ENCODE measurements at regions not wholly inside any gene's neighbourhood (a gene's known extent, or its start where the extent isn't known, plus 50 kb on each side); places are given as distances from the start of the nearest gene placed in this dataset.

DNA sequence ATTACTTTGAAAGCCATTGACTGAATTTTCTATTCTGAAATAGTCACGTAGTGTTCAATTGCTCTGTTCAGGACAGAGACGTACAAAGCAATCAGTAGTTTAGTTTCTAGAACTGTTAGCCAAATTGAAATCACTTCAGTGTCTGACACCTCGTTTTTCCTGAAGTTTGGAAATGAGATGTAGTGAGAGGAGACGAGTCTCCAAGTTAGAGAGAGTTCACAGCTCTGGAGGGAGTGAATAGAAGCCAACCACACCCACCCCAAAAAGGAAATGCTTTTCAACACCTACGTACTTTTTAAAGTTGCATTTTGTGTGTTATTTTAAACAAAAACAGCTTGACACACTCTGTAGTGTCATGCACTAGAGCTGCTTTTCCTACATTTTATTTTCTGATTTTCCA, 296.0 kb downstream of the ADGRG6 start:
- H3K9me3 ChIP-seq, result no peaks in the 10 kb centered on the region
- H3K4me3 ChIP-seq, result no peak overlapping the region
- TF ChIP-seq, protein P1, sequence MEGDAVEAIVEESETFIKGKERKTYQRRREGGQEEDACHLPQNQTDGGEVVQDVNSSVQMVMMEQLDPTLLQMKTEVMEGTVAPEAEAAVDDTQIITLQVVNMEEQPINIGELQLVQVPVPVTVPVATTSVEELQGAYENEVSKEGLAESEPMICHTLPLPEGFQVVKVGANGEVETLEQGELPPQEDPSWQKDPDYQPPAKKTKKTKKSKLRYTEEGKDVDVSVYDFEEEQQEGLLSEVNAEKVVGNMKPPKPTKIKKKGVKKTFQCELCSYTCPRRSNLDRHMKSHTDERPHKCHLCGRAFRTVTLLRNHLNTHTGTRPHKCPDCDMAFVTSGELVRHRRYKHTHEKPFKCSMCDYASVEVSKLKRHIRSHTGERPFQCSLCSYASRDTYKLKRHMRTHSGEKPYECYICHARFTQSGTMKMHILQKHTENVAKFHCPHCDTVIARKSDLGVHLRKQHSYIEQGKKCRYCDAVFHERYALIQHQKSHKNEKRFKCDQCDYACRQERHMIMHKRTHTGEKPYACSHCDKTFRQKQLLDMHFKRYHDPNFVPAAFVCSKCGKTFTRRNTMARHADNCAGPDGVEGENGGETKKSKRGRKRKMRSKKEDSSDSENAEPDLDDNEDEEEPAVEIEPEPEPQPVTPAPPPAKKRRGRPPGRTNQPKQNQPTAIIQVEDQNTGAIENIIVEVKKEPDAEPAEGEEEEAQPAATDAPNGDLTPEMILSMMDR (IDR thresholded peaks at IDR 0.05), result no peak
- TF ChIP-seq POLR2A (IDR thresholded peaks at IDR 0.05) (no peak), POLR2AphosphoS5 (IDR thresholded peaks at IDR 0.05) (no peak)
- DNase-seq (ENCODE audit: low spot score), result no peak
- H3K4me1 ChIP-seq (replicated peaks), result no peaks in the 10 kb centered on the region
- WGBS, result 58% methylated on average over 5 of the region's 5 CpGs
- H3K36me3 ChIP-seq, result no peaks in the 10 kb centered on the region
- intact Hi-C loops (cut with DNase I), result no loop called here
- no peaks in the 10 kb centered on the region for H3K27me3 ChIP-seq (replicated peaks; ENCODE audit: insufficient read depth)
- no peak overlapping the region for H3K27ac ChIP-seq

DNA sequence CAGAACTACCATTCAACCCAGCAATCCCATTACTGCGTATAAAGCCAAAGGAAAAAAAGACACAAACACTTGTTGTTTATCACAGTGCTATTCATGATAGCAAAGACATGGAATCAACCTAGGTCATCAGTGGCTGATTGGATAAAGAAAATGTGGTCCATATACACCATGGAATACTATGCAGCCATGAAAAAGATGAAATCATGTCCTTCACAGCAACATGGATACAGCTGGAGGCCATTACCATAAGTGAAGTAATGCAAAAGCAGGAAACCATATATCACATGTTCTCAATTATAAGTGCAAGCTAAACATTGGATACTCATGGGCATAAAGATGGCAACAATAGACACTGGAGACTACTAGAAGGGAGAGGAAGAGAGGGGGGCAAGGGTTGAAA, 299.6 kb downstream of the ADGRG6 start:
- H3K27ac ChIP-seq, result no peak overlapping the region
- no peaks in the 10 kb centered on the region for H3K36me3 ChIP-seq
- intact Hi-C loops (cut with DNase I), result no loop called here
- no peak for DNase-seq (ENCODE audit: low spot score)
- WGBS, result 98% methylated on average over 1 of the region's 1 CpG
- H3K9me3 ChIP-seq, result no peaks in the 10 kb centered on the region
- no peaks in the 10 kb centered on the region for H3K27me3 ChIP-seq (replicated peaks; ENCODE audit: insufficient read depth)
- no peak overlapping the region for H3K4me3 ChIP-seq
- TF ChIP-seq, protein P1 (IDR thresholded peaks at IDR 0.05), result no peak
- TF ChIP-seq POLR2A (IDR thresholded peaks at IDR 0.05), result no peak
- TF ChIP-seq POLR2AphosphoS5 (IDR thresholded peaks at IDR 0.05), result no peak
- H3K4me1 ChIP-seq (replicated peaks), result no peaks in the 10 kb centered on the region

DNA sequence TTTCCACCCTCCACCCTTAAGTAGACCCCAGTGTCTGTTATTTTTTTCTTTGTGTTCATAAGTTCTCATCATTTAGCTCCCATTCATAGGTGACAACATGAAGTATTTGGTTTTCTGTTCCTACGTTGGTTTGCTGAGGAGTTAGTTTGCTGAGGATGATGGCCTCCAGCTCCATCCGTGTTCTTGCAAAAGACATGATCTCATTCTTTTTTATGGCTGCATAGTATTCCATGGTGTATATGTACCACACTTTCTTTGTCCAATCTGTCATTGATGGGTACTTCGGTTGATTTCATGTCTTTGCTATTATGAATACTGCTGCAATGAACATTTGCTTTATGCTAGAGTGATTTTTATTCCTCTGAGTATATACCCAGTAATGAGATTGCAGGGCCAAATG, 301.2 kb downstream of the ADGRG6 start:
- Histone ChIP-seq H3K4me1 (replicated peaks) (no peaks in the 10 kb centered on the region), H3K36me3 (no peaks in the 10 kb centered on the region), H3K9me3 (no peaks in the 10 kb centered on the region), H3K4me3 (no peak overlapping the region), H3K27ac (no peak overlapping the region), H3K27me3 (replicated peaks; ENCODE audit: insufficient read depth) (no peaks in the 10 kb centered on the region)
- no peak for DNase-seq (ENCODE audit: low spot score)
- 94% methylated on average over 3 of the region's 3 CpGs for WGBS
- intact Hi-C loops (cut with DNase I), result no loop called here
- TF ChIP-seq POLR2AphosphoS5 (IDR thresholded peaks at IDR 0.05) (no peak), POLR2A (IDR thresholded peaks at IDR 0.05) (no peak)
- TF ChIP-seq, protein P1 (IDR thresholded peaks at IDR 0.05), result no peak

DNA sequence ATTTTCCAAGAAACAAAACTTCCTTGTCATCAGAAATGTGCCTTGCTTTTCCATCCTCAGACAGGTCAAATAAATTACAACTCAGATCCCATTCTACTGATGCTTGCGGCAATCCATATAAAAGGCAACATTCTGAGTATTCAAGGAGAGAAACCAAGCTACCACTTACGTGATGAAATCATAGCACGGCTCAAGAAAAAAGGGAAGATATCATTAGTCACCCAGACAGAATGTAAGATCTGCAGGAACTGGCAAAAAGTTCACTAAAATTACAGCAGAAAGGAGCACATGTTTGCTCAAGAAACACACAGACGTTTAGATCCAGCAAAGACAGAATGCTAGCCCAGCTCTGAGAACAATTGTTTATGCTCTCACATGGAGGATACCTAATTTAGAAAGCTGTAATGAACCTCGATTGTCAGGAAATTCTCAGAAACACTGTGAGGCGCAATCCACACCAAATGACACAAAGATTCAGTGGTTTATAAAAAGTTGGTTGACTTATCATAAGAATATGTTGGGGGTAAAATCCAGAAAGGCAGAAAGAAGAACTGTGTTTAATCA, 304.2 kb downstream of the ADGRG6 start:
- Histone ChIP-seq H3K4me1 (replicated peaks) (no peaks in the 10 kb centered on the region), H3K9me3 (no peaks in the 10 kb centered on the region), H3K27me3 (replicated peaks; ENCODE audit: insufficient read depth) (no peaks in the 10 kb centered on the region), H3K27ac (no peak overlapping the region), H3K36me3 (no peaks in the 10 kb centered on the region), H3K4me3 (no peak overlapping the region)
- intact Hi-C loops (cut with DNase I), result no loop called here
- no peak for DNase-seq (ENCODE audit: low spot score)
- 32% methylated on average over 6 of the region's 6 CpGs for WGBS
- TF ChIP-seq, protein P1 (IDR thresholded peaks at IDR 0.05), result no peak
- TF ChIP-seq POLR2A (IDR thresholded peaks at IDR 0.05) (no peak), POLR2AphosphoS5 (IDR thresholded peaks at IDR 0.05) (no peak)

DNA sequence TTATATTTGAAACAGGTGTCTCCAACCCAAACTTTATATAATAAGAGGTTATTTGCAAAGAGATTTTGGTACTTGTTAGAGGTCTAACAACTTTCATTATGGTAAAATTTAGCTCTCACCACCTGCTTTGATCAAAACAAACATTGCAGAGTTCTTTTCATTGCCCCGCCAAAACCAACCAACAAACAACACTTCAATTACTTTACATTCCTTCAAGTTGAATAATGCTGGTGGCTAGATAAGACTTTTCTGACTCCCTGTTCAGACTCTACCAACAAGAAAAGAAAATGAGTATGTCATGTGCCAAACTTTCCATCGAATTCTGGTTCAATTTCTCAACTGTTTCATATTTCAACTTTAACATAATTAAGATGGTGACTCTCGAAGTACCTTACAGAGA, 311.1 kb downstream of the ADGRG6 start:
- no peak for DNase-seq (ENCODE audit: low spot score)
- TF ChIP-seq POLR2A (IDR thresholded peaks at IDR 0.05) (no peak), POLR2AphosphoS5 (IDR thresholded peaks at IDR 0.05) (no peak)
- TF ChIP-seq, protein P1 (IDR thresholded peaks at IDR 0.05), result no peak
- 79% methylated on average over 3 of the region's 3 CpGs for WGBS
- H3K27me3 ChIP-seq (replicated peaks; ENCODE audit: insufficient read depth), result no peaks in the 10 kb centered on the region
- H3K4me1 ChIP-seq (replicated peaks), result no peaks in the 10 kb centered on the region
- H3K36me3 ChIP-seq, result no peaks in the 10 kb centered on the region
- no peak overlapping the region for H3K27ac ChIP-seq
- no peak overlapping the region for H3K4me3 ChIP-seq
- intact Hi-C loops (cut with DNase I), result no loop called here
- H3K9me3 ChIP-seq, result no peaks in the 10 kb centered on the region
